Activated naive CD8-positive, alpha-beta T cell treated with anti-CD3 and anti-CD28 coated beads, Interleukin-2, amount 50 U/mL, for 24 hours (primary cell): ENCODE measurements at regions not wholly inside any gene's neighbourhood (a gene's known extent, or its start where the extent isn't known, plus 50 kb on each side); places are given as distances from the start of the nearest gene placed in this dataset.
"Not testable (repeated sequence)": the region's sequence is repeated elsewhere in the genome, so short reads cannot be mapped to it uniquely, and the experiment has no call there.

Experiments used
- ATAC-seq: fragments of 150-1000 bp; cut with Tn5 transposase; one replicate; pipeline ENCODE4 v1.10.0; 2021
- DNase-seq: peaks from one replicate; pipeline ENCODE4 v3.0.0; 2021
- H3K27ac Mint-ChIP-seq: one replicate; pipeline ENCODE4 v1.8.0; 2021; ENCODE audit warnings: mild to moderate bottlenecking, mixed read lengths
- H3K27me3 Mint-ChIP-seq: one replicate; pipeline ENCODE4 v1.8.0; 2021; ENCODE audit warnings: mixed read lengths
- H3K36me3 Mint-ChIP-seq: one replicate; pipeline ENCODE4 v1.8.0; 2021; ENCODE audit warnings: low read depth, mixed read lengths
- H3K4me1 Mint-ChIP-seq: one replicate; pipeline ENCODE4 v1.8.0; 2021; ENCODE audit warnings: mixed read lengths
- H3K4me3 Mint-ChIP-seq: one replicate; pipeline ENCODE4 v1.8.0; 2021; ENCODE audit warnings: mild to moderate bottlenecking, moderate library complexity, mixed read lengths
- H3K9me3 Mint-ChIP-seq: one replicate; pipeline ENCODE4 v1.8.0; 2021; ENCODE audit warnings: mixed read lengths

DNA sequence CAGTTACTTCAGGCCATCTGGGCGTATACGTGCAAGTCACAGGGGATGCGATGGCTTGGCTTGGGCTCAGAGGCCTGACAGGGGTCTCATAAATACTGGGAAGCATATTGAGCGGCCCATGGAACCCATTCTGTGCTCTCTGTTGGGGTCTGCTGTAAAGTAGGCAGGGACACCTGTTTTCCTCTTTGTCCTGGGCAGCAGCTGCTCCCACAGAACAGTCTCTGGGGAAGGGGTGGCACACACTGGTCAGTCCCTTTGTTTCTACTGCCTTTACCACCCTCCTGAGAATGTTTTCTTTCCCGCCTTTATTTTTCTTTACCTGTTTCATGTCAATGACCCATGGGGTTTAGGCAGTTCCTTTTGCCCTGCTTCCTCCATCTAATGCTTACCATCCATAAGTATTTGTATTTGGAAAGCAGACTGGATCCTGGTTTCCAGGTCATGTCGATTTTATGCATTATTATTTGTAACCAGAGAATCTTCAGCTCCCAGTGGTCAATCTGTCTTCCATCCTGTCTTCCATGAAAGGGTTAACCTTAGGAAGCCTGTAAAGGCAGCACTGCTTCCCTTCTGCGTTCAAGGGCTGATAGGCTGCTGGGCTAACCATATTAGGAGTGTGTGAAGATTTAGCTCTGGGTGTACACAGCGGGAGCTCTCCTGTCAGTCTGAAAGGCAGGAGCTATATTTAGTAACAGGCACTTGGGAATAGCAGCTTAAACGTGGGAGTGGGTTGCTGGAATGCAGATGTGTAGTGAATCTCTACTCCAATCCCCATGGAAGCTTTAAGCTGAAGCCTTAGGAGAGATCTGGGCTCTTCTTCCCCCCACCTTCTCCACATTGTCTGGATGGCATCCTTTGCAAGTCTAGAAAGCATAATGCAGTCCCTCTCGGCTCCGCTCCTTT is 124.0 kb downstream of the DYRK2 start:
- H3K4me1 Mint-ChIP-seq = peaks cover 5% of the 10 kb centered on the region
- H3K27ac Mint-ChIP-seq = no peak overlapping the region
- no peak overlapping the region for H3K4me3 Mint-ChIP-seq
- H3K36me3 Mint-ChIP-seq = no peaks in the 10 kb centered on the region
- H3K27me3 Mint-ChIP-seq = no peaks in the 10 kb centered on the region
- ATAC-seq (no peak), DNase-seq (no peak)
- H3K9me3 Mint-ChIP-seq = peaks cover 4% of the 10 kb centered on the region

DNA sequence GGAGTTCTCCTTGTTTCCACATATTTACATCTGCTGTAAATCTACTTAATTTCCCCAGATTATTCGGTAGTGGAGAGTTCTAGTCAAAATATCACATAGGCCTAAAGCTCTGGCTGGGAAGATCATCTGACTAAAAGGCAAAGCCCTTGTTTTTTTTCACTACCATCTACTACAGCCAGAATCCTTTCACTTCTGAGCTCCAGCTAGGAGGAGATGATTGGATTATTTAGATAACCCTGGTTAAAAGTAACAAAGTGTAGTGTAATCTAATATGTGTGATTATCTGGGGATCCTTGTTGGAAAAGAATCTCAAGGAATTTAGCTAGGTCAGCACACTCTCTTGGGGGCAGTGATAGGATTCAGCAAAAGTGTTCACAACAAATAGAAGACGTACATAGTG is 125.4 kb downstream of the DYRK2 start:
- H3K4me1 Mint-ChIP-seq = peaks cover 5% of the 10 kb centered on the region
- no peak for ATAC-seq
- no peaks in the 10 kb centered on the region for H3K36me3 Mint-ChIP-seq
- no peak overlapping the region for H3K27ac Mint-ChIP-seq
- H3K27me3 Mint-ChIP-seq = no peaks in the 10 kb centered on the region
- no peak overlapping the region for H3K4me3 Mint-ChIP-seq
- H3K9me3 Mint-ChIP-seq = peaks cover 4% of the 10 kb centered on the region
- no peak for DNase-seq

DNA sequence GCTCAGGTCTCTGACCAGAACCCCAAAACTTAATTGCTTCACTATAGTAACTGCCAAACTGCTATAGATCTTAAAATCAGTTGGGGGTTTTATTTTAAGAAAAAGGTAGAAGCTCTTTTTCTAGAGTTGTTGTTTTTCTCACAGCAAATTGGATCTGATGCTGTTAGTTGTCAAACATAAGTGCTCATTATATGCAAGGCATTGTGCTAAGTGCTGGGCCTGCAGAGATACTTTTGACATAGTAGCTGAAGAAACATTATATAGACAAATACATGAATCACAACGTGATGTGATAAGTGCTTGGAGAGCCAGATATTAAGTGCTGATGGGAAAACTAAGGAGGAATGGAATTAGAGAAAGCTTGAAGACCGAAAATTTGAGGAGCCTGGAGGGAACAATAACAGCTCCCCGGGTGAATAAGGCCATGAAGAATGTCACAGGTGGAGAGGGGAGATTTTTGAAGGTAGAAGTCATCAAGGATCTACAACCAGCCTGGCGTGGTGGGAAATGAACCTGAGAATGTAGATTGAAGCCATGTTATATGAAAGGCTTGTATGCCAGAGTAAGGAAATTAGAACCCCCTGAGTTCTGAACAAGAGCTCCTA is 126.5 kb downstream of the DYRK2 start:
- H3K27me3 Mint-ChIP-seq = no peaks in the 10 kb centered on the region
- no peak for ATAC-seq
- H3K27ac Mint-ChIP-seq = no peak overlapping the region
- H3K4me1 Mint-ChIP-seq = peaks cover 5% of the 10 kb centered on the region
- DNase-seq = no peak
- no peaks in the 10 kb centered on the region for H3K36me3 Mint-ChIP-seq
- H3K9me3 Mint-ChIP-seq = peaks cover 4% of the 10 kb centered on the region
- H3K4me3 Mint-ChIP-seq = no peak overlapping the region

DNA sequence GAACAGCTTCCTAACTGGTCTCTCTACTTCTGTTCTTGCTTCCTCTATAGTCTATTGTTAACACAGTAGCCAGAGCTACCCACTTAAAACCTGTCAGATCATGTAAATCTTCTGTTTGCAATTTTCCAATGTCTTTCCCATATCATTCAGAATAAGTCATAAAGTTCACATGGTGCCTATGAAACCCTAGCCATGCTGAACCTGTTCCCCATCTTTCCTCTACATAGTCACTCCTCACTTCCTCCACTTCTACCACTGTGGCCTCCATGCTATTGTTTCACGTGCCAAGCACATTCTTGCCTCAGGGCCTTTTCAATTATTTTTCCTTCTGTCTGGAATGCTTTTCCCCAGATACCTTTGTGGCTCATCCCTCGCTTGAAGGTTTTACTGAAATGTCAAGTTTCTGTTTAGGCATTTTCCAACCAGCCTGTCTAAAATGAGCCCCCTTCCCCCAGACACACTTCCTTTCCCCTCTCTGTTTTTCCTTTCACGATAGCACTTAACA is 132.1 kb downstream of the DYRK2 start:
- no peaks in the 10 kb centered on the region for H3K27me3 Mint-ChIP-seq
- peaks cover 16% of the 10 kb centered on the region for H3K4me1 Mint-ChIP-seq
- DNase-seq = no peak
- H3K9me3 Mint-ChIP-seq = peaks cover 4% of the 10 kb centered on the region
- no peak overlapping the region for H3K4me3 Mint-ChIP-seq
- H3K27ac Mint-ChIP-seq = no peak overlapping the region
- ATAC-seq = no peak
- H3K36me3 Mint-ChIP-seq = no peaks in the 10 kb centered on the region

DNA sequence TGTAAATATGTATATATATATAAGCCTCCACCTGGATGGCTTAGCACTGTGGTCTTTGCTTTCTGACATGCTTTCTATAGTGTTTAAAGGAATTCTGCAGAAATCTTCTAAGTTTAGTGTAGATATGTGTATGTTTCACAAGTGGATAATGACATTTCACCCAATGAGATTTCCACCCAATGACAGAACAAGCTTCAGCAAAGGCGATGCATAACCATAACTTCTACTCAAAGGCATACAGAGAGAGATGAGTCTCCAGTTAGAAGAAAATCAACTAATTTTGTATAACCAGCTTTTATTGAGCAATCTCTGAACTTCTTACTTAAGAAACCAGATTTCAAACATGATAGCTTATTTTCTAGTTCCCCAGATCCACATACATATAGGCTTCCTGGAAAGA is 134.0 kb downstream of the DYRK2 start:
- H3K4me3 Mint-ChIP-seq = no peak overlapping the region
- no peaks in the 10 kb centered on the region for H3K36me3 Mint-ChIP-seq

DNA sequence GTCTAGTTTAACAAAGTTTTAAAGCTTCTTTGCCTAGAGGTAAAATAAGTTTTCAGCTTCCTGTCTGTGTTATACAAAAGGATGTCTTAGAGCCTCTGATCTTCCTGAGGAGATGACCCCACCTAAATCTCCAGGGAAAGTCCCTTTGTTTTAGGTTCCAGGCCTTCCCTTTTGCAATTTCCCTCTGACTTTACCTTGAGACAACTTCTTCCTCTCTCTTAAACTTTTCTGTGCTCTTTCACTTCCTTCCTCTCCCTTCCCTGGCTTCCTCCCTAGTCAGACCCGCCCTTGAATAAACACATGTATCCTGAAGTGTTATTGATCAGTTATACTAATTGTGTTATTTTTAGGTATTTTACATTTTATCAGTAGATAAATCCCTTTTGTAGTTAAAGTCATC is 134.8 kb downstream of the DYRK2 start:
- H3K4me1 Mint-ChIP-seq = peaks cover 13% of the 10 kb centered on the region
- H3K27ac Mint-ChIP-seq = no peak overlapping the region
- ATAC-seq (no peak), DNase-seq (no peak)
- no peaks in the 10 kb centered on the region for H3K9me3 Mint-ChIP-seq
- no peak overlapping the region for H3K4me3 Mint-ChIP-seq
- no peaks in the 10 kb centered on the region for H3K27me3 Mint-ChIP-seq
- H3K36me3 Mint-ChIP-seq = no peaks in the 10 kb centered on the region

More for the DNA sequence above, 134.0 kb downstream of the DYRK2 start:
- no peaks in the 10 kb centered on the region for H3K9me3 Mint-ChIP-seq
- no peak overlapping the region for H3K27ac Mint-ChIP-seq
- H3K4me1 Mint-ChIP-seq = peaks cover 13% of the 10 kb centered on the region
- no peak for ATAC-seq
- no peak for DNase-seq
- H3K27me3 Mint-ChIP-seq = no peaks in the 10 kb centered on the region

DNA sequence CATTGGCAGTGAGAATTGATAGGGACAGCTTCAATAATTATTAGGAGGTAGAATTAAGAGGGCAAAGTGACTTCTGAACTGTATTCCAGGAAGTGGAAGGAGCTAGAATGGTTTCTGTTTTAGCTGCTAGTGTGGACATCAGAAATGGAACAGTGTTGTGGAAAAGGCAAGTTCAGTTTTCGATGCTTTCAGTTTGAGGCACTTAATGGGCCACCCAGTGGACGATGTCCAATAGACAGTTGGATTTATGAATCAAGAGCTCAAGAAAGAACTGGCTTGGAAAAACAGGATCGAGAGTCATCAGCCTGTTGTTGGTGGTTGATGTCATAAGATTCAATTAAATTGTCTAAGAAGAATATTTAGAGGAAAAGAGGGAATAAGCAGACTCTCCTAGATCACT is 136.3 kb downstream of the DYRK2 start:
- no peak overlapping the region for H3K4me3 Mint-ChIP-seq
- H3K27ac Mint-ChIP-seq = no peak overlapping the region

DNA sequence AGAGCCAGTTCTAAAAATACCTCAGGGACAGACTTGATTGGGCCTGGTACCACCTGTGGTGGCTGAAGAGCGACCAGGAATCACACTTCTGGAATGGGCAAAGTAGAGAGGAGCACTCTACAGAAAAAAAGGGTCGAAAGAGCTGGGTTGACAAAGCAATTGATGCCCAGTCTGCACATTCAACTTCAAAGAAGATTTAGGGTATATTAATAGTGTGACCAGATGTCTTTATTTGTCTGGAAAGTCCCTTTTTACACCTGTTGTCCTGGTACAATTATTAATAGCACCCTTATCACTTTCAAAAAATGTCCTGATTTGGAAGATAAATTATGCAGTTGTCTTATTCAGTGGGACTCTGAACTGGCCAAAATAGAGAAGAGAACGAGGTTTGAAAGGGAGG is 137.5 kb downstream of the DYRK2 start:
- peaks cover 15% of the 10 kb centered on the region for H3K4me1 Mint-ChIP-seq
- H3K27me3 Mint-ChIP-seq = no peaks in the 10 kb centered on the region
- H3K36me3 Mint-ChIP-seq = no peaks in the 10 kb centered on the region
- no peak overlapping the region for H3K4me3 Mint-ChIP-seq
- peaks cover 1% of the 10 kb centered on the region for H3K9me3 Mint-ChIP-seq
- no peak overlapping the region for H3K27ac Mint-ChIP-seq
- DNase-seq = no peak
- ATAC-seq = no peak

More for the DNA sequence above, 136.3 kb downstream of the DYRK2 start:
- H3K4me1 Mint-ChIP-seq = peaks cover 15% of the 10 kb centered on the region
- no peaks in the 10 kb centered on the region for H3K36me3 Mint-ChIP-seq
- DNase-seq (no peak), ATAC-seq (no peak)
- no peaks in the 10 kb centered on the region for H3K9me3 Mint-ChIP-seq
- H3K27me3 Mint-ChIP-seq = no peaks in the 10 kb centered on the region

DNA sequence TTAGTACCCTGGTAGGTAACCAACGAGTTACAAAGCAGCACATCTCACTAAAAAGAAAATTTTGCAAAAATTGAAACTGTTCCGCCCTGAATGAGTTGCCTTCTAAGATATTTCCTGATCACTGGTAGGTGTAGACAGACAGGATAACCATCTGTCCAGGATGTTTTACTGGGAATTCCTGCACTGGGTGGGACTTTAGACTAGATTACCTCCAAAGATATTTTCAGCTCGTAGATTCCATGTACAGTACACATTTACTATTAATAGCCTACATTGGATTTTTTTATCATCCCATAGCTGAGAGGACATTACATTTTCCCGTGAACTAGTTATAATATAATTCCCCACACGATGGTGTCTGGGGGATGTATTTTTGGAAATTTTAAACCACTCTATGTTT is 139.6 kb downstream of the DYRK2 start:
- peaks cover 15% of the 10 kb centered on the region for H3K9me3 Mint-ChIP-seq
- no peak overlapping the region for H3K4me3 Mint-ChIP-seq

DNA sequence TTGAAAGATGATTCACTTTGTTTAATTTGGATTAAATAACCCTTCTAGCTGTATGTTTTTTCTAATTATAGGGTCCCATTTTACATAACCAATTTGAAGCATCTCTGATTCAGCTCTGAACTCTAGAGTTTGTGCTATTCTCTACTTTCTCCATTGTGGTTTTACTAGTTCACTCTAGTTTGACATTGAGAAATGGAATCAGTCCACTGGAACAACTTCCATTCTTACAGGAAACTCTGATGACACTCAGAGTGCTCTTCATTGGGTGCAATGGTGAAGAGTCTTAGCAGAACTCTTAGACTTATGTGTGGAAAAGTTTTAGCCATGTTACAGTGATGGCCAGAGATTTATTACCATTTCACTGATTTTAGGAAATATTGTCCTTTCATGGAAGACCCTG is 140.7 kb downstream of the DYRK2 start:
- H3K27me3 Mint-ChIP-seq = no peaks in the 10 kb centered on the region
- ATAC-seq = no peak
- peaks cover 2% of the 10 kb centered on the region for H3K36me3 Mint-ChIP-seq
- DNase-seq = no peak
- peaks cover 4% of the 10 kb centered on the region for H3K4me1 Mint-ChIP-seq
- no peak overlapping the region for H3K27ac Mint-ChIP-seq
- H3K9me3 Mint-ChIP-seq = peaks cover 17% of the 10 kb centered on the region
- H3K4me3 Mint-ChIP-seq = no peak overlapping the region

More for the DNA sequence above, 139.6 kb downstream of the DYRK2 start:
- Mint-ChIP-seq H3K27ac (no peak overlapping the region), H3K36me3 (peaks cover 2% of the 10 kb centered on the region), H3K27me3 (no peaks in the 10 kb centered on the region), H3K4me1 (peaks cover 11% of the 10 kb centered on the region)
- ATAC-seq (no peak), DNase-seq (no peak)

DNA sequence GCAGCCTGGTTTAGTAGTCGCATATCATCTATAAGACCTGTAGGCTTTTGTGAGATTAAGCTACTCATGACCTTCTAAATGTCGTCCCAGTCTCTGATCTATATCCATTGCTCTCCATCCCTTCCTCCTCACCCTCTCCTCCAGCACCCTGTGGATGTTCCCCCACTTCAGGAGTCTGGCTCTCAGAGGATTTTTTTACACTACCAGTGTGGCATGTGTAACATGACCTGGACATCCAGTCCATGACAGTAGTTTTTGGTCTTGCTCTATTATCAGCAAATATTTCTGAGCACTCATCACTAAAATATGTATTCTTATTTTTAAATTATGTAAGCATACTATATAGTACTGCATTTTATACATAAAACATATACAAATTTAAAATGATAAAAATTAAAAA is 142.1 kb downstream of the DYRK2 start:
- Mint-ChIP-seq H3K27me3 (no peaks in the 10 kb centered on the region), H3K4me1 (peaks cover 4% of the 10 kb centered on the region), H3K27ac (no peak overlapping the region), H3K4me3 (no peak overlapping the region), H3K9me3 (peaks cover 17% of the 10 kb centered on the region), H3K36me3 (peaks cover 2% of the 10 kb centered on the region)
- ATAC-seq (no peak), DNase-seq (no peak)

DNA sequence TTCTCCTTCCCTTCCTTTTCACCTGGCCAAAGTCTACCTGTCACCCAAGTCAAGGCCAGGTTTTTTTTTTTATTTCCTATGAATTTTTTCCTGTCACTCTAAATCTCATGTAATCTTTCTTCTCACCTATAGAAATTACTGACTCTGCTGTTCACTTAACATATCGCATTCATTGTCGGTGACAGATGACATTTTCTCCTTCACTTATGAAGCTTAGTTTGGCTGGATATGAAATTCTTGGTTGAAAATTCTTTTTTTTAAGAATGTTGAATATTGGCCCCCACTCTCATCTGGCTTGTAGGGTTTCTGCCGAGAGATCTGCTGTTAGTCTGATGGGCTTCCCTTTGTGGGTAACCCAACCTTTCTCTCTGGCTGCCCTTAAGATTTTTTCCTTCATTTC is 142.8 kb downstream of the DYRK2 start:
- not testable (repeated sequence) for DNase-seq, H3K4me1 Mint-ChIP-seq, H3K27ac Mint-ChIP-seq, H3K36me3 Mint-ChIP-seq, ATAC-seq, H3K4me3 Mint-ChIP-seq, H3K27me3 Mint-ChIP-seq
- peaks cover 17% of the 10 kb centered on the region for H3K9me3 Mint-ChIP-seq

DNA sequence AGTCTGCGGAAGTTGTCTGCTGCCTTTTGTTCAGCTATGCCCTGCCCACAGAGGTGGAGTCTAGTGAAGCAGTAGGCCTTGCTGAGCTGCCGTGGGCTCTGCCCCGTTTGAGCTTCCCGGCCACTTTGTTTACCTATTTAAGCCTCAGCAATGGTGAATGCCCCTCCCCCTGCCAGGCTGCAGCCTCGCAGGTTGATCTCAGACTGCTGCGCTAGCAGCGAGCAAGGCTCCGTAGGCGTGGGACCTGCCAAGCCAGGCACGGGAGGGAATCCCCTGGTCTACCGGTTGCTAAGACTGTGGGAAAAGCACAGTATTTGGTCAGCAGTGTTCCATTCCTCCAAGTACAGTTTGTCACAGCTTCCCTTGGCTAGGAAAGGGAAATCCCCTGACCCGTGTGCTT is 143.6 kb downstream of the DYRK2 start:
- no peak for DNase-seq
- Mint-ChIP-seq H3K27ac (no peak overlapping the region), H3K4me1 (peaks cover 2% of the 10 kb centered on the region), H3K27me3 (no peaks in the 10 kb centered on the region), H3K4me3 (no peak overlapping the region), H3K36me3 (peaks cover 2% of the 10 kb centered on the region), H3K9me3 (peaks cover 17% of the 10 kb centered on the region)
- no peak for ATAC-seq

DNA sequence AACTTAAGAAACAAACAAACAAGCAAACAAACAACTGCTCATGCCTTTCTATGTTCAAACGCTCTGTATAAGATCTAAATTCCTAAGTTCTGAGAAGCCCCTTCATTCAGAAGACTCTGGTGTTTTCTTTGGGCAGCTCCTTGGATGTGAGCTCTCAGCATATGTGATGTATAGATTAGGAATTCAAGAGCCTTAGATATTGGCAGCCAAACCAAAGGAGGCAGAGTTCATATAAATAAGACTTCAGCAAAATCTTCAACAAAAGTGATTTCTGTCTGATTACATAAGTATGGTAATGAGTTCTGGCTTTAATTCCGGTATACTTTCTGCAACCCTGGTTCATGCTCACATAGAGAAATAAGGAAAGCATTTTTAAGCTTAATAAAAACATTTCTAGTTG is 145.6 kb downstream of the DYRK2 start:
- Mint-ChIP-seq H3K4me3 (no peak overlapping the region), H3K27ac (no peak overlapping the region), H3K9me3 (peaks cover 17% of the 10 kb centered on the region), H3K4me1 (peaks cover 8% of the 10 kb centered on the region), H3K27me3 (peaks cover 2% of the 10 kb centered on the region), H3K36me3 (peaks cover 2% of the 10 kb centered on the region)
- no peak for ATAC-seq
- DNase-seq = no peak

DNA sequence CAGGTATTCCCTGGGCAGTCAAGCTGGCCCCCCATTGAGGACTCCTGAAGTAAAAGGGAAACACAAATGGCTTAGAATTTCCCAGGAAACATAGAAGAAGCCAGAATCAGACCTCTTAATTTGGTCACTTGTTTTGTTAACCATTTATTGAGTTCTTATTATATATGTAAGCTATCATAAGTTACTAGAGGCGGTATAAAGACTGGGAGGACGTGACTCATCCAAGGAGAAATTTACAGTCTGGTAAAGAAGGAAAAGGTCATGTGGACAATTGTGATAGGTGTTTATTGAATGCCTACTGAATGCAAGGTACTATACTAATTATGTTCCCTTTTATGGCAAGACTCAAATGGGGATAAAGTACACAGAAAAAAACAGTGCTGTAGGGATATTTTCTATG is 146.7 kb downstream of the DYRK2 start:
- no peak for ATAC-seq
- Mint-ChIP-seq H3K4me1 (peaks cover 14% of the 10 kb centered on the region), H3K4me3 (no peak overlapping the region), H3K9me3 (peaks cover 17% of the 10 kb centered on the region), H3K27me3 (peaks cover 2% of the 10 kb centered on the region), H3K27ac (no peak overlapping the region), H3K36me3 (peaks cover 2% of the 10 kb centered on the region)
- no peak for DNase-seq
